ENCODE measurements at regions not wholly inside any gene's neighbourhood (a gene's known extent, or its start where the extent isn't known, plus 50 kb on each side); places are given as distances from the start of the nearest gene placed in this dataset.

DNA sequence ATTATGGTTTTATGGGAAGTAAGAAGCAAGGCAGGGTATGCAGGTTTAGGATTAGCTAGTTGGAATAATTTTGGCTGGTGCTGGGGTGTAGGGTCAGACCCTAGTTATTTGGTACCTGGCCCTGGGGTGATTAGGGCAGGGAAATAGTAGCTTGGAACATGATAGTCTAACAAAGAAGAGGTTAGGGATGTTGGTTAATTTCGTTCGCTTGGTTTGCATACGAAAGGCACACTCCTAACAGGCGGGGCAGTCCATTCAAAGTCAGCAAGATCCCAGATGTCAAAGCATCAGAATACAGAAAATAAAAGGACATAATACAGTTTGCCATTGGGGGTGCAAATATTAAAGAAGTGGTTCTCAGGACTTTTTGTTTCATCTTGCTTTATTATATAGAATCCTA, 55.7 kb upstream of the ITPRID1 start:
- intact Hi-C loops (cut with micrococcal nuclease) = no loop called here
- Mint-ChIP-seq H3K36me3 (no peaks in the 10 kb centered on the region), H3K27me3 (no peaks in the 10 kb centered on the region), H3K27ac (no peak overlapping the region), H3K9me3 (no peaks in the 10 kb centered on the region), H3K4me3 (no peak overlapping the region), H3K4me1 (ENCODE audit: low read depth) (no peaks in the 10 kb centered on the region)
- CTCF ChIA-PET = interaction anchor here (3.0 kb wide), 1 partner anchor 15 kb away, joined by 13 read pairs; no protein-coding TSS in a partner anchor
- POLR2A ChIA-PET = no interaction called here
- DNase-seq = no peak

DNA sequence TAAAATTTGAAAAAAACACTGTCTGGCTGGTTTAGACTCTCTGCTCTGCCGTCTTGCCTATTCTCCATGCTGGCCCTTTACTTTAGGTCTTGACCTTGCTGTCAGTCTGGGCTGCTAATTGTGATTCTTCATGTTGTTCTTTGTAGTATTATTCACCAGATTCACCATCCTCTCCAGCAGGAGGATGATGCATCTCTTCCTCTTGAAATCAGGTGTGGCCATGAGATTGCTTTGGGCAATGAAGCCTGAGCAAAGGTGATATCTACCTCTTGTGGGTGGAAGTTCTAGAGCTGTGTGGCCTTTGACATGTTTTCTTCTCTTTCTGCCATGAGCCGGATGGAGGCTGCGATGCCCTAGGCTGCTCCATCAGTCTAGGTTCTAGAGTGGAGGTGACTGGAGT, 51.3 kb upstream of the ITPRID1 start:
- no peaks in the 10 kb centered on the region for H3K9me3 Mint-ChIP-seq
- H3K27me3 Mint-ChIP-seq = no peaks in the 10 kb centered on the region
- no peaks in the 10 kb centered on the region for H3K4me1 Mint-ChIP-seq (ENCODE audit: low read depth)
- ChIA-PET CTCF (interaction anchor here (1.3 kb wide), 1 partner anchor 19 kb away, joined by 4 read pairs; no protein-coding TSS in a partner anchor), POLR2A (no interaction called here)
- intact Hi-C loops (cut with micrococcal nuclease) = no loop called here
- H3K27ac Mint-ChIP-seq = no peak overlapping the region
- H3K36me3 Mint-ChIP-seq = no peaks in the 10 kb centered on the region
- DNase-seq = no peak
- H3K4me3 Mint-ChIP-seq = no peak overlapping the region
